ENCODE measurements at regions not wholly inside any gene's neighbourhood (a gene's known extent, or its start where the extent isn't known, plus 50 kb on each side); places are given as distances from the start of the nearest gene placed in this dataset.
"Not testable (repeated sequence)": the region's sequence is repeated elsewhere in the genome, so short reads cannot be mapped to it uniquely, and the experiment has no call there.

GRCh38 chr1:58180537-58180936, 366.0 kb downstream of the OMA1 start:
- no peak for DNase-seq

GRCh38 chr1:58169160-58169559, 377.4 kb downstream of the OMA1 start:
- not testable (repeated sequence) for DNase-seq

- not testable (repeated sequence) for DNase-seq
Observed at GRCh38 chr1:58167131-58167530, 379.4 kb downstream of the OMA1 start.

DNA sequence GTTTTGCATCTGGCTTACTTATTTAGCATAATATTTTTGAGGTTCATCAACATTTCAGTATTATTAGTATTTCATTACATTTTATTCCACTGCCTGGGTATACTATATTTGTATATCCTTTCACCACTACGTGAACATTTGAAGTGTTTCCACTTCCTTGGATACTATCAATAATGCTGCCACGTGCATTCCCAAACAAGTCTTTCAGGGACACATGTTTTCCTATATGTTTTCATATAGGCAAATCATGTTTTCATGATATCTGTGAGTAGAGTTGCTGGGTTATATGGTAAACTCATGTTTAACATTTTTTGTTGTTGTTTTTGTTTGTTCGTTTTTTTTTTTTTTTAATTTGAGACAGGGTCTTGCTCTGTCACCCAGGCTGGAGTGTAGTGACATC, 380.1 kb downstream of the OMA1 start:
- DNase-seq: no peak

GRCh38 chr1:58165073-58165472, 381.5 kb downstream of the OMA1 start:
- no peak for DNase-seq

GRCh38 chr1:58162952-58163550, 383.5 kb downstream of the OMA1 start:
- peak in 1 of 5 experiments; percentile 14 for DNase-seq

- DNase-seq: no peak
Observed at GRCh38 chr1:58159434-58159830, 387.1 kb downstream of the OMA1 start.

GRCh38 chr1:58158506-58159433, 387.8 kb downstream of the OMA1 start:
- no peak for DNase-seq

DNA sequence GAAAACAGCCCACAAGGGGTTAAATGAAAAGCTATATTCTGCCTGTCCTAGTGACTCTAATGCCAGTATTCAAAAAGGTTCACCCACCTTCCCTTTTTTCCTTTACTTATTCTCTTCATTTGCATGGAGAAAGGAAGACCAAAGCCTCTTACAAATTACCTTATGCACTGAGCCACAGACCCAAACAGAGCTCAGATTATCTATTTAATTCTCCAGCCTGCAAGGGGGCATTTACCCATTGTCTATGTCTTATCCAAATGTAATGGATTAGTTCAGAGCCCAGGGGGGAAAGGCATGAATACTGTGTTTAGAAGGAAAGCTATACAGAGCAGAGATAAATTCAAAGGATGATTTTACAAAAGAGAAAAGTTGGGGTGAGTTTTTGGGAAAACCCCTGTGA, 388.5 kb downstream of the OMA1 start:
- DNase-seq: no peak

- DNase-seq: no peak
Observed at GRCh38 chr1:58157256-58157655, 389.3 kb downstream of the OMA1 start.

DNA sequence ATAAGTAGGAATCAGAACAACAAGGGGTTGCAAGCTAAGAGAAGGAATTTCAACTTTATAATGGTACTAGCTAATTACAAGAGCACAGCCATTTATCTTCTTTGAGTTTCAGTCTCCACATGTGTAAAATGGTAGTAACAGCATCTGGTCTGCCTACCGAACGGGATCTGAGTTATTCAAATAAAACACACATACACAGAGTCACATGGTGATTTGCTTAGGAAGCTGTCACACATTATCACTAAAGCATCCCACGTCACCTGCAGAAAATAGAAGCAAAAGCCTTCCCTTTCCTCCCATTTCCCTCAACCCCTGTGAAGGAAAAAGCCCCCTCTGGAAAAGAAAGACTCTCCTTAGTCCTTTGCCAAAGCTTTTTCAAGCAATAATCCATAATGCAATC, 389.7 kb downstream of the OMA1 start:
- no peak for DNase-seq

DNA sequence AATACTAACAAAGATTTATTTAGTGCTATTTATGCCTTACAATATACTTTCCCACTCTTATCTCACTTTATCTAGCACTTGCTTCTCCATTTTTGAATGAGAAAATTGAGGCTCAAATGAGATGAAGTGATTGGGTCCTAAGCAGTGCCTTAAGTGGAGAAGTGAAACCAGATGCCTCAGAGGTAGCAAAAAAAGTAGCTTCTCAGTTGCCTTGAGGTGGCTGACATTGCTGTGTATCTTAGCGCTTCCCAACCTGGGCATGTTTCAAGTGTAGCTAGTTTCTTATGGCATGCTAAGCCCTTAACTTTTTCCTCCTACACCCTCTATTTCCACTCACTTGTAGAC, 390.4 kb downstream of the OMA1 start:
- DNase-seq: no peak

GRCh38 chr1:58155418-58156123, 391.0 kb downstream of the OMA1 start:
- DNase-seq: peak in 1 of 5 experiments; percentile 1

GRCh38 chr1:58154256-58154655, 392.3 kb downstream of the OMA1 start:
- no peak for DNase-seq

DNA sequence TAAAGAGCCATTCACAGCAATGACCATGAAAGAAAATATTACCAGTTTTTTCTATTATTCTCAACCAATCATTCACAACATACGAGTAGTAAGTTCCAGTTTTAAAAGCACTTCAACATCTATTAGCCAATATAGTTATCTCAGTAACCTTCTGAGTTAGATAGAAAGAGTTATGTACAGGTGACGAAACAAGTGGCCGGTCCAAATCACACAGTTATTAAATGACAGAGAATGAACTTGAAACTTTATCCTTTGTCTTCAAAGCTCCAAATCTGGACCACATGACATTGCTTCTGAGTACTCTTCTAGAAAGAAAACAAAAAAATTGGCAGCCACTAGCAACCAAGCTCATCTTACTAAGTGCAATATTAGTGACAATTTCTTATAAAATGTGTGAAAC, 393.8 kb downstream of the OMA1 start:
- no peak for DNase-seq

DNA sequence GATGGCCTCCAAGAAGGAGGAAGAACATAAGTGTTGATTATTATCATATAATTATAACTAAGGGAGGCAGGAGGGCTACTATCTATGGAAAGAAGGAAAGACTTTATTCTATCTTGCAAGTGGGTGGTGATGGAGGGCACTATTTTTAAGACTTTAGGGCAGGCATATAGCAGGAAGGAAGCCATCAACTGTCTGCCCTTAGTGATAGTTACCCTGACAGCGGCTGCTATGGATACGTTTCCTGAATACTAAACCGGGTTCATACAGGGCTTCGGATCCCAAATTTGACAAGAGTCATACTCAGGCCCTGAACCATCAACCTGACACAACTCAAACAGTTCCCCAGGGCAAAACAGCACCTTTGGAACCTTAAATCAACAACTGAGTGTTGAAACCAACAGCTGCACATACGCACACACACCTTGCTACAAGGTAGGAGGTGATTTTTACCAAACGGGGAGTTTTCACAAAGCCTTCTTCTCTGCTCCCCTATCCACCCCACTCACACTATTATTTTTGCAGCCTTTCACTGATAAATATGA, 397.2 kb downstream of the OMA1 start:
- no peak for DNase-seq

DNA sequence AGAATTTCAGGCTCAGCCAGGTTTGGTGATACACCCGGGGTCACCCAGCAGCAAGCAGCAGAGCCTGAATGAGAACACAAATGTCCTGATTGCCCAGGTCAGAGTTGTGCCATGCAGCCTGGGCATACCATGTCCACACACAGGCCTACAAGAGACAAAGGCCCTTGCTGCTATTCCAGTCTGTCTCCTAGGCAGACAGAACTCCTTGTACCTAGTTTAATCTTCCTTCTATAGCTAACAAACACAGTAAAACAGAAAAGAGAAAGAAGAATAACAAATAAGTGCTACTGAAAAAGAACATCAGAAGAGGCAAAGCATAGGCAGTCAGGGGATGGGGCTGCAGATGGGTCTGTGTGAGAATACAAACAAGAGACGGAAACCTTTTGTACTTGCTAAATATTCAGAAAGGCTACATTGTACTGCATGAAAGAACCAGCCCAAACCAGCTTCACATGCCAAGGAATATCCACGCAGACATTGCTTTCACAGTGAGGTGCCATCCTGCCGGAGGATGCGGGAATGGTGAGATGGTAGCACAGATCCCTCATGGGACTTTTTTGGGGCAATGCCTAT, 401.7 kb downstream of the OMA1 start:
- DNase-seq: no peak

GRCh38 chr1:58143972-58144697, 402.4 kb downstream of the OMA1 start:
- DNase-seq: no peak

DNA sequence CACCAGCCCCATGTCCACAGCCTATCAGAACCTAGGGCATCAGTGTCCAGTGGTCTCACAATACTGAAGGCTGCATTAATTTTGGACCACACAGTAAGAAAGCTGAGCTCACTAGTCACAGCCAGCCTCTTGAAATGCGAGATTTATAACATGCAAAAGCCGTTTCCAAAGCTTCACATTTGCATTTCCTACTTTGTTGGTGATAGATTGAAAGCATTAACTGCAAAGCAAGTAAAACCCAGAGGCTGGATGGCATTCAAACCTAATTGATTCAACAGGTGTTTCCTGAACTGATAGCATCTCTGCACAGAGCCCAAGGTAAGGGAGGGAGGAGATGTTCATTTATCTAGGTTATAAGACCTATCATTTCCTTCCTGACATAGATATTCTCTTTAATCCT, 410.1 kb downstream of the OMA1 start:
- DNase-seq: no peak

DNA sequence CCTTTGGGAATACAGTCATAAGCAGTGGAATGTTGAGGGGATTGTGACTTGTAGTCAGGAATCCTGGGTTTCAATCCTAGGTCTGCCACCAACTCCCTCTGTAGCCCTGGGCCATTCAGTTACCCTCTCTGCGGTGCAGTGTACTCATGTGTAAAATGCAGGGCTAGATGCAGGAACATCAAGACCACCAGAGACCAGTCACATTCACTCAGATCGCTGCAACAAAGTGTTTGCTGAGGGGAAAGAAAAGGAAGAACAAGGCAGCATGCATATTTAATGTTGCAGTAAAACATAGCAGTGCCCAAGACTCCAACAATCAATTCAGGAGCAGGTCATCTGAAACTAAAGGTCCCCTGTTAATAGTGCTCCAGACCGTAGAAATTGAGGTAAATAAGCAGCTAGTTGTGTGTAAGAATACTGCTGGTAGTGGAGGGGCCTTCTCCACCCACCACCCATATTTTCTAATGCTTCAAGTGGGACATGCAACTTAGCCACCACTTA, 410.7 kb downstream of the OMA1 start:
- no peak for DNase-seq

- DNase-seq: no peak
Observed at GRCh38 chr1:58133562-58133961, 413.0 kb downstream of the OMA1 start.

DNA sequence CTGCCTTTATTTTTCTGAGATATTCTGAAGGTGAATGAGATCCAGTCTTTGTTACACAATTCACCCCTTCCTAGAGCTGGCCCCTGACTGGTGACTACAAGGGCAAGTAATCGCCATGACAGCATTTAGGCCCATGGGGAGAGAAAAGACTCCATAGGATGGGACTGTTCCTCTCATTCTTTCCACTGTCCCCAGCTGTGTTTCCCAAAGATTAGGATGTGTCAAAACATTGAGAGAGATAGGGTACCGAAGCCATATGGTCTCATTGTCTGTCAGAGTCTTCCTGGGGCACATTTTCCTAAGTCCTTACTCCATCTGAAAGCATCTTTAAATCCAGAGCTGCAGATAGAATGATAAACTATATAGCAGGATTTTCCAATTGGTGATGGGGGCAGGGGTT, 423.5 kb downstream of the OMA1 start:
- DNase-seq: no peak

Data from T-helper 2 cell (primary cell).